Cardiac muscle cell (in vitro differentiated cells and primary cell): ENCODE measurements at regions not wholly inside any gene's neighbourhood (a gene's known extent, or its start where the extent isn't known, plus 50 kb on each side); places are given as distances from the start of the nearest gene placed in this dataset.

Experiments
- DNase-seq, 2 donors: peaks; one replicate each; pipeline versions ENCODE4 v3.0.0 to v3.0.0-alpha.2; 2010 to 2017; ENCODE audit warnings: low read depth in 1 of 2, low spot score in 1 of 2
- H3K27ac ChIP-seq: fragments of 200-600 bp; sonication (generic); 2 replicates; pipeline ENCODE4 v1.5.1; 2016
- H3K27me3 ChIP-seq: fragments of 200-600 bp; sonication (generic); 2 replicates; pipeline ENCODE4 v1.6.0; 2016; ENCODE audit warnings: control low read depth
- H3K36me3 ChIP-seq: fragments of 200-600 bp; sonication (generic); 2 replicates; pipeline ENCODE4 v1.5.1; 2016; ENCODE audit warnings: control low read depth
- H3K4me1 ChIP-seq: fragments of 200-600 bp; sonication (generic); 2 replicates; pipeline ENCODE4 v1.8.1; 2017; ENCODE audit warnings: low read depth, mild to moderate bottlenecking, mixed run types
- H3K4me3 ChIP-seq: fragments of 200-600 bp; sonication (generic); 2 replicates; pipeline ENCODE4 v1.5.1; 2016; ENCODE audit warnings: mild to moderate bottlenecking
- H3K9me3 ChIP-seq: fragments of 200-600 bp; sonication (generic); 2 replicates; pipeline ENCODE4 v1.5.1; 2017; ENCODE audit warnings: low read depth, mild to moderate bottlenecking, control low read depth
- CTCF ChIP-seq: IDR thresholded peaks from 2 replicates; pipeline ENCODE4 v1.5.1; 2012; ENCODE audit warnings: low read depth, mild to moderate bottlenecking, low read length

GRCh38 chr15:67941648-67942310 lies 101.9 kb upstream of the RNU6-1 start:
- no peaks in the 10 kb centered on the region for H3K27me3 ChIP-seq
- H3K4me3 ChIP-seq = no peak overlapping the region
- H3K27ac ChIP-seq = no peak overlapping the region
- H3K4me1 ChIP-seq = peaks cover 11% of the 10 kb centered on the region
- TF ChIP-seq CTCF = no peak
- H3K9me3 ChIP-seq = no peaks in the 10 kb centered on the region
- no peaks in the 10 kb centered on the region for H3K36me3 ChIP-seq
- peak in 1 of 2 donors; percentile 64 for DNase-seq

- H3K27me3 ChIP-seq = no peaks in the 10 kb centered on the region
- no peak overlapping the region for H3K4me3 ChIP-seq
- H3K4me1 ChIP-seq = peaks cover 11% of the 10 kb centered on the region
- no peak overlapping the region for H3K27ac ChIP-seq
- no peaks in the 10 kb centered on the region for H3K36me3 ChIP-seq
- H3K9me3 ChIP-seq = no peaks in the 10 kb centered on the region
- no peak for TF ChIP-seq CTCF
- peak in 1 of 2 donors; percentile 27 for DNase-seq
Measured at GRCh38 chr15:67943475-67943874, 103.6 kb upstream of the RNU6-1 start.

DNA sequence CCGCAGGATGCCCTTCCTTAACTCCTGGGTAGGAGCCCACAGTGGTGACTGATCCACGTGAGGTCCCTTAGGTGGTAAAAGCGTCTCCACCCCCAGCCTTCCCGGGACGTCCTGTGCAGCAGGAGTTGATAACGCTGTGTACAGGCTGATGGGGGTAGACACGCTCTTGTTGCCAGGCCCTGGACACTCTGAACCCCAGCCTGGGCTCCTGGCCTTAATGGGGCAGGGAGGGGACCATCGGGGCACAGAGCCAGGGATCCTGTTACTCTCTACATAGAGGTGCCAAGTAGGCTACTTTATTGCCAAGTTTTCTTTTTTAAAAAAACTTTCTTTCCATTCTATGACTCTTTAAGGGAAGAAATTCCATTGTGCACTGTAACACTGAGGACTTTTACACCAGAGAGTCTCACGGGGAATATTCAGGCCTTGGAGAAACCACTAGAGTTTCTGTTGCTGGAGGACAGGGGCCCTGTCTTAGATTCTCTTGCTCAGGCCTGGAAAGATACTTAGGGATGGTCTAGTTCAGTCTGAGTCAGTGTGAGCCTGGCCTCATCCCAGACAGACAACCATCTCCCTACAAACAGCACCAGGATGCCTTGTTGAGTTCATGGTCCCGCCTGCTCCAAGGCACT lies 104.3 kb upstream of the RNU6-1 start:
- DNase-seq = peak in 1 of 2 donors; percentile 61
- H3K36me3 ChIP-seq = no peaks in the 10 kb centered on the region
- H3K4me1 ChIP-seq = peaks cover 11% of the 10 kb centered on the region
- H3K27me3 ChIP-seq = no peaks in the 10 kb centered on the region
- no peaks in the 10 kb centered on the region for H3K9me3 ChIP-seq
- TF ChIP-seq CTCF = no peak
- no peak overlapping the region for H3K27ac ChIP-seq
- no peak overlapping the region for H3K4me3 ChIP-seq

DNA sequence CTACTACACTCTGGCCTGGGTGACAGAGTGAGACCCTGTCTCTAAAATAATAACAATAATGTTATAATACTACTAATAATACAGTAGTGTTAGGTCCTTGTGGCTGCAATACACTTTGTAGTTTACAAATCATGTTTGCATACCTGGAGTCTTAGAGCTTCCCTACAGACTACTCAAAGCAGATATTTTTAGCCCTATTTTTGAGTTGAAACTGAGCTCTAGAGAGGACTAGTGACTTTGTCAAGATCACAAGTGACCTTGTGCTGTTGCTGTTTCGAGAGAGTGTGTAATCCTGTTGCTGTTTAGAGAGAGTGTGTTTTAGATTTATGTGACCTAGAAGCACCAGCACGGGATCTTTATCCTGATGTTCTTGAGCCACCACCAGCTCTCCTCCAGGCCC lies 105.3 kb upstream of the RNU6-1 start:
- no peak for TF ChIP-seq CTCF
- Histone ChIP-seq H3K4me3 (no peak overlapping the region), H3K4me1 (peaks cover 11% of the 10 kb centered on the region), H3K27ac (no peak overlapping the region), H3K27me3 (no peaks in the 10 kb centered on the region), H3K9me3 (no peaks in the 10 kb centered on the region), H3K36me3 (no peaks in the 10 kb centered on the region)
- no peak for DNase-seq

GRCh38 chr15:67945951-67946700 lies 106.3 kb upstream of the RNU6-1 start:
- no peak overlapping the region for H3K27ac ChIP-seq
- H3K9me3 ChIP-seq = no peaks in the 10 kb centered on the region
- peaks cover 11% of the 10 kb centered on the region for H3K4me1 ChIP-seq
- no peaks in the 10 kb centered on the region for H3K27me3 ChIP-seq
- no peak for TF ChIP-seq CTCF
- no peak overlapping the region for H3K4me3 ChIP-seq
- no peaks in the 10 kb centered on the region for H3K36me3 ChIP-seq
- DNase-seq = peak; percentile 34 to 64
